Loucy (cell line): ENCODE measurements at regions not wholly inside any gene's neighbourhood (a gene's known extent, or its start where the extent isn't known, plus 50 kb on each side); places are given as distances from the start of the nearest gene placed in this dataset.

ENCODE experiments used
- EZH2phosphoT487 ChIP-seq: fragments of 200-600 bp; IDR thresholded peaks from 2 replicates; pipeline ENCODE4 v1.6.1; 2018; ENCODE audit warnings: antibody characterized with exemption, mild to moderate bottlenecking, moderate library complexity, borderline replicate concordance
- TF ChIP-seq, protein P1 (sequence below): fragments of 200-600 bp; sonication (generic); conservative IDR thresholded peaks from 2 replicates; pipeline ENCODE4 v1.5.1; 2014; ENCODE audit warnings: mild to moderate bottlenecking, antibody characterized with exemption, low read length

DNA sequence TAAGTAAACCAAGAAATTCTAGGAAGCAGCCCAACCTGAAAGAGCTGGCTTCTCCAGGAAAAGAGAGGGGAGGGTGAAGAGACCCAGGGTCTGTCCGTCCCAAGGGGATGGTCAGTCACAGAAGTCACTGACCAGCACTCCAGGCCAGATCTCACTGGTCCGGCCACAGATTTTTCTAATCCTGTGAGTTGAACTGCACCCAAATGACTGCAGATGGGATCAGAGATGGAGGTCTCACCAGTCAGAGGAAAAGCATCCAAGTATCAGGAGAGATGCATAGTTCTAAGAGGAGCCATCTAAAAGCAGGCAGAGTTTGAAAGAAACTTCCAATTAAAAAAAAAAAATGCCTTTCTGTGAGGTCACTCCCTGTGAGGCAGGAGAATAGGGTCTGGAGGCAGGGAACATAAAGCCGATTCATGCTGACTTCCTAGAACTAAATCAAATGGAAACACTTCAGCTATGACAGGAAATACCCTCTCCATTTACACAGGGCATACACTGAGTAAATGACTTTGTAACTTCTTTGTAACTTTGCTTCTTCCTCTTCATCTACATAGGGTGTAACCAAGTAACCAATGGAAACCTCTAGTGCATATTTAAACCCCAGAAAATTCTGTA is 144.5 kb downstream of the CCDC34 start:
- TF ChIP-seq, protein P1, sequence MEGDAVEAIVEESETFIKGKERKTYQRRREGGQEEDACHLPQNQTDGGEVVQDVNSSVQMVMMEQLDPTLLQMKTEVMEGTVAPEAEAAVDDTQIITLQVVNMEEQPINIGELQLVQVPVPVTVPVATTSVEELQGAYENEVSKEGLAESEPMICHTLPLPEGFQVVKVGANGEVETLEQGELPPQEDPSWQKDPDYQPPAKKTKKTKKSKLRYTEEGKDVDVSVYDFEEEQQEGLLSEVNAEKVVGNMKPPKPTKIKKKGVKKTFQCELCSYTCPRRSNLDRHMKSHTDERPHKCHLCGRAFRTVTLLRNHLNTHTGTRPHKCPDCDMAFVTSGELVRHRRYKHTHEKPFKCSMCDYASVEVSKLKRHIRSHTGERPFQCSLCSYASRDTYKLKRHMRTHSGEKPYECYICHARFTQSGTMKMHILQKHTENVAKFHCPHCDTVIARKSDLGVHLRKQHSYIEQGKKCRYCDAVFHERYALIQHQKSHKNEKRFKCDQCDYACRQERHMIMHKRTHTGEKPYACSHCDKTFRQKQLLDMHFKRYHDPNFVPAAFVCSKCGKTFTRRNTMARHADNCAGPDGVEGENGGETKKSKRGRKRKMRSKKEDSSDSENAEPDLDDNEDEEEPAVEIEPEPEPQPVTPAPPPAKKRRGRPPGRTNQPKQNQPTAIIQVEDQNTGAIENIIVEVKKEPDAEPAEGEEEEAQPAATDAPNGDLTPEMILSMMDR, result no peak
- no peak for TF ChIP-seq EZH2phosphoT487
